ENCODE measurements at regions not wholly inside any gene's neighbourhood (a gene's known extent, or its start where the extent isn't known, plus 50 kb on each side); places are given as distances from the start of the nearest gene placed in this dataset.

DNA sequence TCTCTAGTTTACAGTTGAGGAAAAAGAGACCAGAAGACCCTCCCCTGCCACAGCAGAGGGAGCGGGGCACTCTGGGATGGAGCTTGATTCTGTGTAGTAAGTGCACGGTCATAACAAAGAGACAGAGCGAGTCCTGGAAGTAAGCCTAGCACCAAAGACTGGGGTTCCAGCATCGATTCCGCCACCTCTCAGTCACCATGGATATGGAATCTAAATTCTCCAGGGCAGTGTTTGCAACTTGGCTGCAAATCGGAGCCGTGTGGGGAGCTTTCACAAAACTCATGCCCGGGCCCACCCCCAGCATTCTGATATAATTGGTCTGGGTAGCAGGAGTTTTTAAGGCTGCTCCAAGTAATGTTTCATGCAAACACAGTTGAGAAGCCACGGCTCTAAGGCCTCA lies 129.5 kb upstream of the OPCML start:
- Histone ChIP-seq H3K4me3 (ENCODE audit: low read depth, low read length) (no peak overlapping the region), H3K27ac (ENCODE audit: low read depth, low read length) (no peak overlapping the region), H3K27me3 (ENCODE audit: control insufficient read depth, insufficient read depth, low read length) (peaks cover 2% of the 10 kb centered on the region), H3K9me3 (ENCODE audit: control insufficient read depth, insufficient read depth, low read length) (no peaks in the 10 kb centered on the region), H3K36me3 (ENCODE audit: control insufficient read depth, insufficient read depth, low read length) (no peaks in the 10 kb centered on the region), H3K4me1 (ENCODE audit: control insufficient read depth, insufficient read depth, low read length) (peaks cover 4% of the 10 kb centered on the region)
- DNase-seq (ENCODE audit: low read depth in 4 of 6, low spot score in 6 of 6) = peak in 2 of 6 donors; percentile 59 to 83
- WGBS (ENCODE audit: insufficient coverage) = 60% methylated on average over 8 of the region's 9 CpGs

DNA sequence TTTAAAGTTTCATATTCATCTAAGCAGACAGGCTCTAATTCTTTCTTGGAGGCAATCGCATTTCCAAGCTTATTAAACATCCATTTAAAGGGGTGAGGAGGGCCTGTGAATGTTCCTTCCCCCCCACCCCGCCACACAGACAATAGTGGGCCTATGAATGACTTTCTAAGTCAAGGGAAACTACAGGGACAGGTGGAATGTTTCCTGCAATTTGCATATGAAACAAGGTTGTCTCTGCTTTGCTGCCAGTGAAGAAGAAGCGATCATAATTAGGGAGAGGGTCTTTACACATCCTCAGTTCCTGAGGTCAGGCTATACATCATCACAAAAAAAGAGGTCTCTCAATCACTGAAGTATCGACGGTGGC lies 127.9 kb upstream of the OPCML start:
- Histone ChIP-seq H3K36me3 (ENCODE audit: control insufficient read depth, insufficient read depth, low read length) (no peaks in the 10 kb centered on the region), H3K27me3 (ENCODE audit: control insufficient read depth, insufficient read depth, low read length) (peaks cover 6% of the 10 kb centered on the region), H3K4me3 (ENCODE audit: low read depth, low read length) (no peak overlapping the region), H3K27ac (ENCODE audit: low read depth, low read length) (no peak overlapping the region), H3K4me1 (ENCODE audit: control insufficient read depth, insufficient read depth, low read length) (peaks cover 8% of the 10 kb centered on the region), H3K9me3 (ENCODE audit: control insufficient read depth, insufficient read depth, low read length) (no peaks in the 10 kb centered on the region)
- no CpG with 5 or more reads among the region's 5 CpGs for WGBS (ENCODE audit: insufficient coverage)
- no peak for DNase-seq (ENCODE audit: low read depth in 4 of 6, low spot score in 6 of 6)

DNA sequence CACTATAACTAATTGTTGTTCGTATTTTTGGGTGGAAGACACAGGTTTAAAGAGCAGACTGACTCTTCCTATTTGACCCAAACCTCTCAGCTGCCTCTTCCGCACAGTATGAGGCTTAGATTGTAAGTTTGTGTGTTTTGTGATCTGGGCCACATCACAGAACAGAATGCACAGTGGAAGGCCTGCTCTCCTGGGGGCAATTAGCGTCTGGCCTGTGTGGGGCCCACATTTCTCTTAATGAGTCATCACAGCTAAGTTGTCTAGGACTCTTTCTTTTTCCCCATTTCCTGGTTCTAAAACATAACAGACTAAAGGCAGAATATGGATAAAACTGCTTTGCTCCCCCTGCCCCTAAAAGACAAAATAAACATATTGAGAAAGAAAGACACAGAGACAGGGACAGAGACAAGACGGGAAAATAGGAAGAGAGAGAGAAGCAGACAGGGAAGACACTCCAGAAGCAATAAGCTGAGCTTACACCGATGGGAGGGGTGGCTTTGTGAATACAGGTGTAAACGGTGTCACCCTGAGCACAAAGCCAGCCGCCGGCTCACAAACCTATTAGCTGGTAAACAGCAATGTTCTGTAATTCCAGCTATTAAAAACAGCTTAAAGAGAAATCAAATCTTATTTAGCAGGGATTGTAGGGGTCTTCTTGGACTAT lies 127.4 kb upstream of the OPCML start:
- no peak overlapping the region for H3K27ac ChIP-seq (ENCODE audit: low read depth, low read length)
- peaks cover 8% of the 10 kb centered on the region for H3K4me1 ChIP-seq (ENCODE audit: control insufficient read depth, insufficient read depth, low read length)
- WGBS (ENCODE audit: insufficient coverage) = no CpG with 5 or more reads among the region's 8 CpGs
- H3K36me3 ChIP-seq (ENCODE audit: control insufficient read depth, insufficient read depth, low read length) = no peaks in the 10 kb centered on the region
- no peak overlapping the region for H3K4me3 ChIP-seq (ENCODE audit: low read depth, low read length)
- no peak for DNase-seq (ENCODE audit: low read depth in 4 of 6, low spot score in 6 of 6)
- H3K27me3 ChIP-seq (ENCODE audit: control insufficient read depth, insufficient read depth, low read length) = peaks cover 10% of the 10 kb centered on the region
- H3K9me3 ChIP-seq (ENCODE audit: control insufficient read depth, insufficient read depth, low read length) = no peaks in the 10 kb centered on the region

- DNase-seq (ENCODE audit: low read depth in 4 of 6, low spot score in 6 of 6) = no peak
- no peak overlapping the region for H3K4me3 ChIP-seq (ENCODE audit: low read depth, low read length)
- H3K27me3 ChIP-seq (ENCODE audit: control insufficient read depth, insufficient read depth, low read length) = peaks cover 14% of the 10 kb centered on the region
- no peak overlapping the region for H3K27ac ChIP-seq (ENCODE audit: low read depth, low read length)
- WGBS (ENCODE audit: insufficient coverage) = no CpG with 5 or more reads among the region's 3 CpGs
- H3K4me1 ChIP-seq (ENCODE audit: control insufficient read depth, insufficient read depth, low read length) = peaks cover 7% of the 10 kb centered on the region
- H3K9me3 ChIP-seq (ENCODE audit: control insufficient read depth, insufficient read depth, low read length) = no peaks in the 10 kb centered on the region
- H3K36me3 ChIP-seq (ENCODE audit: control insufficient read depth, insufficient read depth, low read length) = no peaks in the 10 kb centered on the region
These were observed 124.8 kb upstream of the OPCML start for GRCh38 chr11:133657054-133657453.

- no peaks in the 10 kb centered on the region for H3K9me3 ChIP-seq (ENCODE audit: control insufficient read depth, insufficient read depth, low read length)
- peak in 1 of 6 donors; percentile 51 for DNase-seq (ENCODE audit: low read depth in 4 of 6, low spot score in 6 of 6)
- H3K36me3 ChIP-seq (ENCODE audit: control insufficient read depth, insufficient read depth, low read length) = no peaks in the 10 kb centered on the region
- H3K27ac ChIP-seq (ENCODE audit: low read depth, low read length) = no peak overlapping the region
- WGBS (ENCODE audit: insufficient coverage) = 58% methylated on average over 11 of the region's 13 CpGs
- peaks cover 4% of the 10 kb centered on the region for H3K4me1 ChIP-seq (ENCODE audit: control insufficient read depth, insufficient read depth, low read length)
- H3K4me3 ChIP-seq (ENCODE audit: low read depth, low read length) = no peak overlapping the region
- peaks cover 14% of the 10 kb centered on the region for H3K27me3 ChIP-seq (ENCODE audit: control insufficient read depth, insufficient read depth, low read length)
These were observed 123.9 kb upstream of the OPCML start for GRCh38 chr11:133656082-133656635.

GRCh38 chr11:133654630-133655212 lies 122.4 kb upstream of the OPCML start:
- Histone ChIP-seq H3K36me3 (ENCODE audit: control insufficient read depth, insufficient read depth, low read length) (no peaks in the 10 kb centered on the region), H3K4me1 (ENCODE audit: control insufficient read depth, insufficient read depth, low read length) (peaks cover 4% of the 10 kb centered on the region), H3K27ac (ENCODE audit: low read depth, low read length) (no peak overlapping the region), H3K9me3 (ENCODE audit: control insufficient read depth, insufficient read depth, low read length) (no peaks in the 10 kb centered on the region), H3K4me3 (ENCODE audit: low read depth, low read length) (no peak overlapping the region), H3K27me3 (ENCODE audit: control insufficient read depth, insufficient read depth, low read length) (peaks cover 14% of the 10 kb centered on the region)
- 36% methylated on average over 4 of the region's 12 CpGs for WGBS (ENCODE audit: insufficient coverage)
- DNase-seq (ENCODE audit: low read depth in 4 of 6, low spot score in 6 of 6) = peak in 1 of 6 donors; percentile 57

- 67% methylated on average over 4 of the region's 5 CpGs for WGBS (ENCODE audit: insufficient coverage)
- no peaks in the 10 kb centered on the region for H3K9me3 ChIP-seq (ENCODE audit: control insufficient read depth, insufficient read depth, low read length)
- H3K4me1 ChIP-seq (ENCODE audit: control insufficient read depth, insufficient read depth, low read length) = peaks cover 4% of the 10 kb centered on the region
- DNase-seq (ENCODE audit: low read depth in 4 of 6, low spot score in 6 of 6) = no peak
- no peaks in the 10 kb centered on the region for H3K36me3 ChIP-seq (ENCODE audit: control insufficient read depth, insufficient read depth, low read length)
- H3K27me3 ChIP-seq (ENCODE audit: control insufficient read depth, insufficient read depth, low read length) = peaks cover 14% of the 10 kb centered on the region
- no peak overlapping the region for H3K4me3 ChIP-seq (ENCODE audit: low read depth, low read length)
- no peak overlapping the region for H3K27ac ChIP-seq (ENCODE audit: low read depth, low read length)
These were observed 121.0 kb upstream of the OPCML start for GRCh38 chr11:133653336-133653735.

- Histone ChIP-seq H3K27ac (ENCODE audit: low read depth, low read length) (no peak overlapping the region), H3K27me3 (ENCODE audit: control insufficient read depth, insufficient read depth, low read length) (peaks cover 7% of the 10 kb centered on the region), H3K36me3 (ENCODE audit: control insufficient read depth, insufficient read depth, low read length) (no peaks in the 10 kb centered on the region), H3K4me1 (ENCODE audit: control insufficient read depth, insufficient read depth, low read length) (no peaks in the 10 kb centered on the region), H3K4me3 (ENCODE audit: low read depth, low read length) (no peak overlapping the region), H3K9me3 (ENCODE audit: control insufficient read depth, insufficient read depth, low read length) (no peaks in the 10 kb centered on the region)
- no peak for DNase-seq (ENCODE audit: low read depth in 4 of 6, low spot score in 6 of 6)
- 53% methylated on average over 3 of the region's 4 CpGs for WGBS (ENCODE audit: insufficient coverage)
These were observed 117.8 kb upstream of the OPCML start for GRCh38 chr11:133650082-133650481.

DNA sequence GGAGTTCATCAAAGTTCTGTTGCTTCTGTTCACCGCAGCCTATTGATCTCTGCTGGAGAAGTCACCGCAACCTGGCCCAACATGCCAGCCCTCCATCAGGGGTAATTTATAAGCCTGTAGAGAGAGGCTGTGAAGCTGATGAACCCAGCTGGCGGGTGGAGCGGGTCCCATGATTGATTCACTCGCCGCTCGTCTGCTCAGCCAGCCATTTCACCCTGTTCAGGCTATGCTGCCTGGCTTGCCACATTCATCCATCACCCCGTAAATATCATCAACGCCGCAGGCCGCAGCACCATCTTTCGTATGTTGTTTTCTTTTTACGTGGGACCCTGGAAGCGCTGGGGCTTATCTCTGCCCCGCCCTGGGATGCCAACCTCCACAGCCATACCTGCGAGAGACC lies 116.7 kb upstream of the OPCML start:
- DNase-seq (ENCODE audit: low read depth in 4 of 6, low spot score in 6 of 6) = peak in 1 of 6 donors; percentile 65
- WGBS (ENCODE audit: insufficient coverage) = 89% methylated on average over 14 of the region's 16 CpGs
- Histone ChIP-seq H3K9me3 (ENCODE audit: control insufficient read depth, insufficient read depth, low read length) (no peaks in the 10 kb centered on the region), H3K36me3 (ENCODE audit: control insufficient read depth, insufficient read depth, low read length) (no peaks in the 10 kb centered on the region), H3K27me3 (ENCODE audit: control insufficient read depth, insufficient read depth, low read length) (peaks cover 3% of the 10 kb centered on the region), H3K4me3 (ENCODE audit: low read depth, low read length) (no peak overlapping the region), H3K4me1 (ENCODE audit: control insufficient read depth, insufficient read depth, low read length) (no peaks in the 10 kb centered on the region), H3K27ac (ENCODE audit: low read depth, low read length) (no peak overlapping the region)

DNA sequence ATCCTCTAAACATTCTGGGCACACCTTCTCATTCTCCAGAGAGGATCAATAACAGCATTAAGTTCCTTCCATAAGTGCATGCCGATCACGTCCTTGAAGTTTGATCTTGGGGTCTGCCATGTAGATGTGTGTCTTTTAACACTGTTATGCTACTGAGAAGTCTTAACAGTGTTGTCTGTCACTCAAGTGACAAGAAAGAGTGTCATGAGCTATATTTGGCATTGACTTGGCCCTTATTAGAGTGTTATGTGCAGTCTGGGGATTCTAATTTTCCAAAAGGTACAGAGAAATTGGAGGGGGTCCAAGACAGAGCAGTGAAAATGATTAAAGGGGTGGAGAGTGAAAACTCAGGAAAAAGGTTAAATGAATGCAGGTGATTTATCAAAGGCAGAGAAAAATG lies 107.1 kb upstream of the OPCML start:
- Histone ChIP-seq H3K4me1 (ENCODE audit: control insufficient read depth, insufficient read depth, low read length) (peaks cover 19% of the 10 kb centered on the region), H3K36me3 (ENCODE audit: control insufficient read depth, insufficient read depth, low read length) (no peaks in the 10 kb centered on the region)
- 100% methylated on average over 2 of the region's 2 CpGs for WGBS (ENCODE audit: insufficient coverage)

More for the DNA sequence above, 107.1 kb upstream of the OPCML start:
- H3K4me3 ChIP-seq (ENCODE audit: low read depth, low read length) = no peak overlapping the region
- no peaks in the 10 kb centered on the region for H3K9me3 ChIP-seq (ENCODE audit: control insufficient read depth, insufficient read depth, low read length)
- no peak overlapping the region for H3K27ac ChIP-seq (ENCODE audit: low read depth, low read length)
- H3K27me3 ChIP-seq (ENCODE audit: control insufficient read depth, insufficient read depth, low read length) = no peaks in the 10 kb centered on the region
- DNase-seq (ENCODE audit: low read depth in 4 of 6, low spot score in 6 of 6) = no peak

Data from spinal cord (tissue), 9 donors.